ENCODE measurements at regions not wholly inside any gene's neighbourhood (a gene's known extent, or its start where the extent isn't known, plus 50 kb on each side); places are given as distances from the start of the nearest gene placed in this dataset.
"Not testable (repeated sequence)": the region's sequence is repeated elsewhere in the genome, so short reads cannot be mapped to it uniquely, and the experiment has no call there.

DNA sequence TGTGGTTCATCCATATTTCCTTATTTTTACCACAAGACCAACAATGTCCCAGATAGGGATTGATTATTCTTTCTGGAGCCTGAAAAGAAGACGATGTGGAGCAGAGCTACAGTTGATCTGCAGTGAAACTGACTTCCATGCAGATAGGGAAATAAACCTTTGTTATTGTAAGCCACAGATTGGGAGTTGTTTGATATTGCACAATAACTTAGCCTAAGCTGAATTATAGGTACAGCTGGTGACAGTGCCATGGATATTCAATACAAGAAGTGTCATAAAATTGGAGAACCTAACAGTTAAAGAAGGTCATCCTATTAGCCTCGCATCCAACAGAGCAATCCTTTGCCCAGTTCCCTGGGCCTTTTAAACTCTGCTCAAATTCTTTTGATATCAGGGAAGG lies 367.7 kb upstream of the PPP2R3A start:
- Histone ChIP-seq H3K27me3 (no peaks in the 10 kb centered on the region), H3K4me3 (no peak overlapping the region), H3K27ac (no peak overlapping the region), H3K9me3 (no peaks in the 10 kb centered on the region), H3K4me1 (no peaks in the 10 kb centered on the region), H3K36me3 (no peaks in the 10 kb centered on the region)
- intact Hi-C loops (cut with DNase I; ENCODE audit: low total_unique reads) (no loop called here), in situ Hi-C loops (cut with MboI; ENCODE audit: low pct_ligation_motif_present in 1 of 4, low pct_unique_long_range_greater_than_20kb in 1 of 4, low sequenced_read_pairs in 3 of 4) (no loop called here)
- WGBS, 2 donors (ENCODE audit: low coverage in 1 of 2) = 41 to 49% methylated on average over 2 of the region's 2 CpGs
- DNase-seq = no peak
- TF ChIP-seq POLR2A (IDR thresholded peaks at IDR 0.05) (no peak), POLR2AphosphoS5 (IDR thresholded peaks at IDR 0.05) (no peak), EP300 (IDR thresholded peaks at IDR 0.05; ENCODE audit: low read depth) (no peak)
- TF ChIP-seq, protein P1, sequence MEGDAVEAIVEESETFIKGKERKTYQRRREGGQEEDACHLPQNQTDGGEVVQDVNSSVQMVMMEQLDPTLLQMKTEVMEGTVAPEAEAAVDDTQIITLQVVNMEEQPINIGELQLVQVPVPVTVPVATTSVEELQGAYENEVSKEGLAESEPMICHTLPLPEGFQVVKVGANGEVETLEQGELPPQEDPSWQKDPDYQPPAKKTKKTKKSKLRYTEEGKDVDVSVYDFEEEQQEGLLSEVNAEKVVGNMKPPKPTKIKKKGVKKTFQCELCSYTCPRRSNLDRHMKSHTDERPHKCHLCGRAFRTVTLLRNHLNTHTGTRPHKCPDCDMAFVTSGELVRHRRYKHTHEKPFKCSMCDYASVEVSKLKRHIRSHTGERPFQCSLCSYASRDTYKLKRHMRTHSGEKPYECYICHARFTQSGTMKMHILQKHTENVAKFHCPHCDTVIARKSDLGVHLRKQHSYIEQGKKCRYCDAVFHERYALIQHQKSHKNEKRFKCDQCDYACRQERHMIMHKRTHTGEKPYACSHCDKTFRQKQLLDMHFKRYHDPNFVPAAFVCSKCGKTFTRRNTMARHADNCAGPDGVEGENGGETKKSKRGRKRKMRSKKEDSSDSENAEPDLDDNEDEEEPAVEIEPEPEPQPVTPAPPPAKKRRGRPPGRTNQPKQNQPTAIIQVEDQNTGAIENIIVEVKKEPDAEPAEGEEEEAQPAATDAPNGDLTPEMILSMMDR (IDR thresholded peaks at IDR 0.05) = no peak

DNA sequence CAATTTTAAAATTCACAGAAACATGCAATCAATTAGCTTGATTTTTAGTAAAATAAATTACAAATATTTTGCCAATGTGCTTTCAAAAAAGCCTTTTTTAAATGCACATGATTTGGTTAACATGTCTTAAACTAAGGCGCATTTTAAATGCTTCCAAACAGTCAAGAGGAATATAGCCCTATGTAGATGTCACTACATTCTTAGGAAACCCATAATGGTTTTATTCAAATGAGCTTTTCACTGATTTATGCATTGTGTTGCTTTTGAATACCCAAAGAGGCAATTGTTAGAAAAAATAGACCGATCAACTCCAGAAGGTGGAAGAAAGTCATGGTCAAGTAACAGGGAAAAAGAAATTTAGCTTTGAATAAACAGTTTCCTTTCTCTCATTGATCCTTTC lies 366.9 kb upstream of the PPP2R3A start:
- in situ Hi-C loops (cut with MboI; ENCODE audit: low pct_ligation_motif_present in 1 of 4, low pct_unique_long_range_greater_than_20kb in 1 of 4, low sequenced_read_pairs in 3 of 4) (no loop called here), intact Hi-C loops (cut with DNase I; ENCODE audit: low total_unique reads) (no loop called here)
- no peak overlapping the region for H3K4me3 ChIP-seq
- 86 to 94% methylated on average over 2 of the region's 2 CpGs for WGBS, 2 donors (ENCODE audit: low coverage in 1 of 2)
- H3K4me1 ChIP-seq = no peaks in the 10 kb centered on the region
- no peaks in the 10 kb centered on the region for H3K36me3 ChIP-seq
- H3K27ac ChIP-seq = no peak overlapping the region
- no peaks in the 10 kb centered on the region for H3K9me3 ChIP-seq
- no peak for DNase-seq
- no peak for TF ChIP-seq POLR2AphosphoS5 (IDR thresholded peaks at IDR 0.05)
- TF ChIP-seq POLR2A (IDR thresholded peaks at IDR 0.05) = no peak
- TF ChIP-seq, protein P1 (IDR thresholded peaks at IDR 0.05) = no peak
- no peak for TF ChIP-seq EP300 (IDR thresholded peaks at IDR 0.05; ENCODE audit: low read depth)
- no peaks in the 10 kb centered on the region for H3K27me3 ChIP-seq

DNA sequence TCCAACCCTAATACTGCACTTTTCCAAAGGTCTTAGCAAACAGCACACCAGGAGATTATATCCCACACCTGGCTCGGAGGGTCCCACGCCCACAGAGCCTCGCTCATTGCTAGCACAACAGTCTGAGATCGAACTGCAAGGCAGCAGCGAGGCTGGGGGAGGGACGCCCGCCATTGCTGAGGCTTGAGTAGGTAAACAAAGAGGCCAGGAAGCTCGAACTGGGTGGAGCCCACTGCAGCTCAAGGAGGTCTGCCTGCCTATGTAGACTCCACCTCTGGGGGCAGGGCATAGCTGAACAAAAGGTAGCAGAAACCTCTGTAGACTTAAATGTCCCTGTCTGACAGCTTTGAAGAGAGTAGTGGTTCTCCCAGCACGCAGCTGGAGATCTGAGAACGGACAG lies 361.0 kb upstream of the PPP2R3A start:
- H3K27me3 ChIP-seq; H3K4me1 ChIP-seq; H3K36me3 ChIP-seq; in situ Hi-C loops (cut with MboI; ENCODE audit: low pct_ligation_motif_present in 1 of 4, low pct_unique_long_range_greater_than_20kb in 1 of 4, low sequenced_read_pairs in 3 of 4); DNase-seq; intact Hi-C loops (cut with DNase I; ENCODE audit: low total_unique reads); H3K27ac ChIP-seq; H3K4me3 ChIP-seq; H3K9me3 ChIP-seq: not testable (repeated sequence)
- 73% methylated on average over 10 of the region's 10 CpGs; no CpG with 5 or more reads in 1 of the 2 donors for WGBS, 2 donors (ENCODE audit: low coverage in 1 of 2)

DNA sequence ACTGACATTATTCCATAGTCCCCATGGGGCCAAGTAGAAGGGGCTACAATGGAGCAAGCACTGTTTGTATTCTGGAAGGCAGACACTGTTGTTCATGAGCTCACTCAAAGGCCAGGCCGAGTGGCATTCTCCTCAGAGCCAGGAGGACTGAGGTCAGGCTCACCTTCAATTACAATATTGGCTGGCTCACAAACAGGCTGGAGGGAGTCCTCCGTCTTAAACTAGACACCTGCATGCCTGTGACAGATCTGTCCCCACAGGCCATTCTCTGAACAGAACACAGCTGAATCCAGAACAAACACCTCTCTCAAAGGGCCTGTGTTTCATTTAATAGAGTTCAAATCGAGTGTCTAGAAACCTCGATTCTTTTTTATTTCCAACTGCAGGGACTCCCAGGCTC lies 347.4 kb upstream of the PPP2R3A start:
- WGBS, 2 donors (ENCODE audit: low coverage in 1 of 2) = 75 to 87% methylated on average over 3 to 4 of the region's 4 CpGs
- Histone ChIP-seq H3K4me3 (no peak overlapping the region), H3K27ac (no peak overlapping the region), H3K9me3 (no peaks in the 10 kb centered on the region), H3K36me3 (no peaks in the 10 kb centered on the region), H3K4me1 (no peaks in the 10 kb centered on the region), H3K27me3 (no peaks in the 10 kb centered on the region)
- intact Hi-C loops (cut with DNase I; ENCODE audit: low total_unique reads) (no loop called here), in situ Hi-C loops (cut with MboI; ENCODE audit: low pct_ligation_motif_present in 1 of 4, low pct_unique_long_range_greater_than_20kb in 1 of 4, low sequenced_read_pairs in 3 of 4) (no loop called here)
- TF ChIP-seq, protein P1 (IDR thresholded peaks at IDR 0.05) = no peak
- no peak for TF ChIP-seq POLR2AphosphoS5 (IDR thresholded peaks at IDR 0.05)
- TF ChIP-seq EP300 (IDR thresholded peaks at IDR 0.05; ENCODE audit: low read depth) = no peak
- TF ChIP-seq POLR2A (IDR thresholded peaks at IDR 0.05) = no peak
- DNase-seq = no peak

DNA sequence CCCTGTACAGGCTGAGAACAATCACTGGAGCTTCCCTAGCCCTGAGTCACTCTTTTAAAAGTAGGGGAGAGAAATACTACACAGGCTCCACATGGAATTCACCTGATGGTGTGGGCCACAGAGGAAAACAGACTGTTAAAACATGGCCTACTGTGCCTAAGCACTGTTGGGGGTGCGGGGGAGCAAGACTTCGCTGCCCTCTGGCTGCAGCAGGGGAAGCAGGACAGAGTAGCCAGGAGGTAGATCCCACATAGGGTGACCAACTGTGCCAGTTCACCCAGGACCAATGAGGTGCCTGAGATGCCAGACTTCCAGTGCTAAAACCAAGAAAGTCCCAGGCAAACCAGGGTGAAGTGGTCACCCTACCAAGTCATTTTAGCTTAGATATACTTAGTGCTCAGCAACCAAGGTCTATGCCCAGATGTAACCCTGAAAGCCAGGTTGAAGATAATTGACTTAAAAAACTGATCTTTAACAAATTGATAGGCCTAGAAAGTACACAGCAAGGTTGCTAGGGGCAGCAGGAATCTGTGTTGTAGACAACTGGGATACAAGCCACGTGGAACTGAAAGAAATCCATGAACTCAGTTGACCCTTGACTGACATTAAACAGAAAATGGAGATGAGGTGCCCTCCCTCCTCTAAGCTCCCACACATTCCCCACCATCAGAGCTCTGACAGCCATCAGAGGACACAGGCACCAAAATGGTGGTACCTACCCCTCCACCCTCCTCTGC lies 344.2 kb upstream of the PPP2R3A start:
- Histone ChIP-seq H3K27ac (no peak overlapping the region), H3K36me3 (no peaks in the 10 kb centered on the region), H3K4me3 (no peak overlapping the region), H3K9me3 (no peaks in the 10 kb centered on the region), H3K27me3 (no peaks in the 10 kb centered on the region), H3K4me1 (no peaks in the 10 kb centered on the region)
- in situ Hi-C loops (cut with MboI; ENCODE audit: low pct_ligation_motif_present in 1 of 4, low pct_unique_long_range_greater_than_20kb in 1 of 4, low sequenced_read_pairs in 3 of 4) = no loop called here
- WGBS, 2 donors (ENCODE audit: low coverage in 1 of 2) = 67% methylated on average over 3 of the region's 3 CpGs; no CpG with 5 or more reads in 1 of the 2 donors
- DNase-seq = no peak
- no peak for TF ChIP-seq POLR2A (IDR thresholded peaks at IDR 0.05)
- no peak for TF ChIP-seq POLR2AphosphoS5 (IDR thresholded peaks at IDR 0.05)
- no peak for TF ChIP-seq EP300 (IDR thresholded peaks at IDR 0.05; ENCODE audit: low read depth)
- TF ChIP-seq, protein P1 (IDR thresholded peaks at IDR 0.05) = no peak
- intact Hi-C loops (cut with DNase I; ENCODE audit: low total_unique reads) = no loop called here
